H1 (cell line): ENCODE measurements at regions not wholly inside any gene's neighbourhood (a gene's known extent, or its start where the extent isn't known, plus 50 kb on each side); places are given as distances from the start of the nearest gene placed in this dataset.

Source experiments
- CBX8 ChIP-seq: fragments of 300-800, 300-1000 bp; sonication (generic); IDR thresholded peaks from 2 replicates; pipeline ENCODE4 v1.7.1; 2016; ENCODE audit warnings: low read depth, low read length, borderline replicate concordance
- TF ChIP-seq, protein P1 (sequence below): IDR thresholded peaks from 2 replicates; pipeline ENCODE4 v1.6.1; 2011; ENCODE audit warnings: low read depth, mild to moderate bottlenecking, low read length; ENCODE audit not compliant: insufficient read depth

DNA sequence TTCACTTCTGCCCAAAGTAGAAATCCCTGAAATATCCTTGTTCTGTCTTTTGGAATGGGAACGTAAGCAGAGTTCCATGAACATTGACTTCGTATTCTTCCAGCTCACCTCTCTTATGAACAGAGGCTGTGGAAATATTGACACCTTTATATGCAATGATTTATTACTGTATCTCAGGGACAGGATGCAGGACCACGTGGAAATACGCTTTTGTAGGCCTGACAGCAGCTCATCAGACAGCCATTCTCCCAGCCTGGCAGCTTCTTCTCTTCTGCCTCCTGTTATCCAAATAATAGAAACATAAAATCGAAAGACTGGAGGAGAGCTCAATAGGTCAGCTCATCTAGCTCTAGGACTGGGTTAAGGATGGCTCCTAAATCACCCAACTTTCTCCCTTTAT, 106.2 kb upstream of the DTNBP1 start (continued):
- TF ChIP-seq, protein P1, sequence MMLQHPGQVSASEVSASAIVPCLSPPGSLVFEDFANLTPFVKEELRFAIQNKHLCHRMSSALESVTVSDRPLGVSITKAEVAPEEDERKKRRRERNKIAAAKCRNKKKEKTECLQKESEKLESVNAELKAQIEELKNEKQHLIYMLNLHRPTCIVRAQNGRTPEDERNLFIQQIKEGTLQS, result no peak
- TF ChIP-seq CBX8, result no peak
